ENCODE measurements at regions not wholly inside any gene's neighbourhood (a gene's known extent, or its start where the extent isn't known, plus 50 kb on each side); places are given as distances from the start of the nearest gene placed in this dataset.

DNA sequence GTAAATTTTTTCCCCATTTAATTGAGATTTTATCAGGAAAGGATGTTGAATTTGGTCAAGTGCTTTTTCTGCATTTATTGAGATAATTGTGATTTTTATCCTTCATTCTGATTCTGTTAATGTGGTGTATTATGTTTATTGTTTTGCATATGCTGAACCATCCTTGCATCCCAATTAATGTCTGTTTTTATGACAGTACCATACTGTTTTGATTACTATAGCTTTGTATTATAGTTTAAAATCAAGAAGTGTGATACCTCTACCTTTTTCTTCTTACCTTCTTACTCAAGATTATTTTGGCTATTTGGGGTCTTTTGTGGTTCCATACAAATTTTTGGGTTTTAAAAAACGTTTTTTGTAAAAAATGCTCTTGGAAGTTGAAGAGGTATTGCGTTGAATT is 357.2 kb downstream of the REEP3 start:
- DNase-seq: no peak
- no peak for ATAC-seq (ENCODE audit: low read depth)
- Histone ChIP-seq H3K4me1 (ENCODE audit: control insufficient read depth in 2 of 2, insufficient read depth in 2 of 2, low read length in 2 of 2) (no peaks in the 10 kb centered on the region), H2AFZ (ENCODE audit: insufficient read depth, low read depth, low read length, poor library complexity, severe bottlenecking) (no peak overlapping the region), H3K27me3 (replicated peaks in 1 of 4; ENCODE audit: control extremely low read depth in 1 of 4, control insufficient read depth in 3 of 4, insufficient read depth in 4 of 4, low read length in 3 of 4) (no peaks in the 10 kb centered on the region), H3K4me2 (replicated peaks; ENCODE audit: low read depth, low read length, poor library complexity, severe bottlenecking) (no peak overlapping the region), H4K20me1 (ENCODE audit: control insufficient read depth, insufficient read depth, low read length, poor library complexity, severe bottlenecking) (no peaks in the 10 kb centered on the region), H3K79me2 (ENCODE audit: control insufficient read depth, insufficient read depth, low read length) (no peaks in the 10 kb centered on the region), H3K4me3 (ENCODE audit: control extremely low read depth in 1 of 5, extremely low read depth in 1 of 5, insufficient read depth in 1 of 5, low read depth in 2 of 5, low read length in 4 of 5) (no peak overlapping the region), H3K9me3 (ENCODE audit: control extremely low read depth in 1 of 3, control insufficient read depth in 2 of 3, insufficient read depth in 1 of 3, low read length in 2 of 3) (peaks cover 0 to 5% (median 0%) of the 10 kb centered on the region in 3 donors), H3K9ac (ENCODE audit: low read length) (no peak overlapping the region), H3K27ac (ENCODE audit: low read length in 2 of 2) (no peak overlapping the region), H3K36me3 (replicated peaks in 1 of 2; ENCODE audit: control extremely low read depth in 1 of 2, control insufficient read depth in 1 of 2, extremely low read depth in 1 of 2, insufficient read depth in 2 of 2, low read length in 1 of 2) (no peaks in the 10 kb centered on the region)
- TF ChIP-seq, protein P1, sequence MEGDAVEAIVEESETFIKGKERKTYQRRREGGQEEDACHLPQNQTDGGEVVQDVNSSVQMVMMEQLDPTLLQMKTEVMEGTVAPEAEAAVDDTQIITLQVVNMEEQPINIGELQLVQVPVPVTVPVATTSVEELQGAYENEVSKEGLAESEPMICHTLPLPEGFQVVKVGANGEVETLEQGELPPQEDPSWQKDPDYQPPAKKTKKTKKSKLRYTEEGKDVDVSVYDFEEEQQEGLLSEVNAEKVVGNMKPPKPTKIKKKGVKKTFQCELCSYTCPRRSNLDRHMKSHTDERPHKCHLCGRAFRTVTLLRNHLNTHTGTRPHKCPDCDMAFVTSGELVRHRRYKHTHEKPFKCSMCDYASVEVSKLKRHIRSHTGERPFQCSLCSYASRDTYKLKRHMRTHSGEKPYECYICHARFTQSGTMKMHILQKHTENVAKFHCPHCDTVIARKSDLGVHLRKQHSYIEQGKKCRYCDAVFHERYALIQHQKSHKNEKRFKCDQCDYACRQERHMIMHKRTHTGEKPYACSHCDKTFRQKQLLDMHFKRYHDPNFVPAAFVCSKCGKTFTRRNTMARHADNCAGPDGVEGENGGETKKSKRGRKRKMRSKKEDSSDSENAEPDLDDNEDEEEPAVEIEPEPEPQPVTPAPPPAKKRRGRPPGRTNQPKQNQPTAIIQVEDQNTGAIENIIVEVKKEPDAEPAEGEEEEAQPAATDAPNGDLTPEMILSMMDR (IDR thresholded peaks at IDR 0.05): no peak
- no peak for TF ChIP-seq EZH2 (IDR thresholded peaks at IDR 0.05; ENCODE audit: borderline replicate concordance, insufficient read depth, low read depth, low read length, poor library complexity, severe bottlenecking)
- intact Hi-C loops (cut with micrococcal nuclease): no loop called here
- Mint-ChIP-seq H3K27me3 (peaks cover 6% of the 10 kb centered on the region), H3K4me3 (no peak overlapping the region), H3K27ac (no peak overlapping the region), H3K4me1 (no peaks in the 10 kb centered on the region), H3K9me3 (ENCODE audit: insufficient read depth) (no peaks in the 10 kb centered on the region)
- CTCF ChIA-PET: interaction anchor here (0.8 to 1.3 kb wide), 2 partner anchors 9 to 12 kb away, joined by 4 read pairs; no protein-coding TSS in a partner anchor
- no CpG with 5 or more reads among the region's 2 CpGs for WGBS (ENCODE audit: insufficient coverage)
- POLR2A ChIA-PET: no interaction called here

DNA sequence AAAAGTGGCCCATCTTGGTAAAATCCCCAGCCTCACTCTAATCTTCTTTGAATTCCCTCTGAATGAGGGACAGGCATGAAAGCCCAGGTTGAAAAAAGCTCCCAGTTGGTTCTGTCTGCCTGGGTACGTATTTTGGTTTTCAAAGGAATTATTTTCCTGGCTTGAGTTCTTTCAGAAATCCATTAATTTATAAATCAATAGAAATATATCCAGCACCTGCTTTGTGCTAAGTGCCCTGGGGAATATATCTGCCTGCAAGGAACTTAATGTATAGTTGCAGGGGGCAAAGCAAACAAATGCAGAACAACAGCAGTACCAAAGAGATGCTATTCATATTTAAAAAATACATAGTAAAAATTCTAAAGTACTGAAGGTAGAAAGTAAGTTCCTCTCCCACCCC is 362.7 kb downstream of the REEP3 start:
- no peaks in the 10 kb centered on the region for H3K4me1 ChIP-seq (ENCODE audit: control insufficient read depth in 2 of 2, insufficient read depth in 2 of 2, low read length in 2 of 2)
- no peak overlapping the region for H2AFZ ChIP-seq (ENCODE audit: insufficient read depth, low read depth, low read length, poor library complexity, severe bottlenecking)
- no peak for ATAC-seq (ENCODE audit: low read depth)
- TF ChIP-seq, protein P1 (IDR thresholded peaks at IDR 0.05): no peak
- no peak for TF ChIP-seq EZH2 (IDR thresholded peaks at IDR 0.05; ENCODE audit: borderline replicate concordance, insufficient read depth, low read depth, low read length, poor library complexity, severe bottlenecking)
- H3K4me3 Mint-ChIP-seq: no peak overlapping the region
- H3K27me3 Mint-ChIP-seq: peaks cover 18% of the 10 kb centered on the region
- H3K27me3 ChIP-seq (replicated peaks in 1 of 4; ENCODE audit: control extremely low read depth in 1 of 4, control insufficient read depth in 3 of 4, insufficient read depth in 4 of 4, low read length in 3 of 4): no peaks in the 10 kb centered on the region
- WGBS (ENCODE audit: insufficient coverage): no CpG with 5 or more reads among the region's 1 CpG
- no peaks in the 10 kb centered on the region for H3K9me3 ChIP-seq (ENCODE audit: control extremely low read depth in 1 of 3, control insufficient read depth in 2 of 3, insufficient read depth in 1 of 3, low read length in 2 of 3)
- no peaks in the 10 kb centered on the region for H3K9me3 Mint-ChIP-seq (ENCODE audit: insufficient read depth)
- no peak overlapping the region for H3K4me3 ChIP-seq (ENCODE audit: control extremely low read depth in 1 of 5, extremely low read depth in 1 of 5, insufficient read depth in 1 of 5, low read depth in 2 of 5, low read length in 4 of 5)
- H4K20me1 ChIP-seq (ENCODE audit: control insufficient read depth, insufficient read depth, low read length, poor library complexity, severe bottlenecking): no peaks in the 10 kb centered on the region
- no peak overlapping the region for H3K27ac ChIP-seq (ENCODE audit: low read length in 2 of 2)
- CTCF ChIA-PET: no interaction called here
- no peak overlapping the region for H3K27ac Mint-ChIP-seq
- intact Hi-C loops (cut with micrococcal nuclease): no loop called here
- H3K9ac ChIP-seq (ENCODE audit: low read length): no peak overlapping the region
- H3K79me2 ChIP-seq (ENCODE audit: control insufficient read depth, insufficient read depth, low read length): no peaks in the 10 kb centered on the region
- H3K4me1 Mint-ChIP-seq: no peaks in the 10 kb centered on the region
- POLR2A ChIA-PET: no interaction called here
- H3K36me3 ChIP-seq (replicated peaks in 1 of 2; ENCODE audit: control extremely low read depth in 1 of 2, control insufficient read depth in 1 of 2, extremely low read depth in 1 of 2, insufficient read depth in 2 of 2, low read length in 1 of 2): no peaks in the 10 kb centered on the region
- no peak for DNase-seq
- H3K4me2 ChIP-seq (replicated peaks; ENCODE audit: low read depth, low read length, poor library complexity, severe bottlenecking): no peak overlapping the region

All from B cell (primary cell).